HG02981 (cell line): ENCODE measurements at regions not wholly inside any gene's neighbourhood (a gene's known extent, or its start where the extent isn't known, plus 50 kb on each side); places are given as distances from the start of the nearest gene placed in this dataset.

Experiments used
- ATAC-seq: cut with Tn5 transposase; IDR thresholded peaks from one replicate; pipeline ENCODE4 v1.9.1; 2021; ENCODE audit warnings: mild to moderate bottlenecking, moderate library complexity; ENCODE audit not compliant: unreplicated experiment

DNA sequence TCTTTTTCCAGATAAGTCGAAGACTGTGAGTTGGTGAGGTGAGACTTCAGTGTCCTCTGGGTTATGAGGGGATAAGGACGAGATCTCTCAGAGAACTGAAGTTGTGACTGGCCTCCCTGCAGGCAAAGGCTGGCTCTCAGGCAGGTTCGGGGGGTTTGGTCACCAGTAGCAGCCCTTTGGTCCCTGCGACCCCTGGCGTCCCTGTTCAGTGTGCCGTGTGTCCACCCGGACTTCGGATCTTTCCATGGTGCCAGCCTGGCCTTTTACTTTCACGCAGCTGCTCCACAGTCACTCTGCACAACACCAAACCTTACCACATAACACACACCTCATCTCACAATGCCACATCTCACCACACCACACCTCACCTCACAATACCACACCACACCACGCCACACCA is 131.9 kb downstream of the ERMARD start:
- ATAC-seq, result no peak

DNA sequence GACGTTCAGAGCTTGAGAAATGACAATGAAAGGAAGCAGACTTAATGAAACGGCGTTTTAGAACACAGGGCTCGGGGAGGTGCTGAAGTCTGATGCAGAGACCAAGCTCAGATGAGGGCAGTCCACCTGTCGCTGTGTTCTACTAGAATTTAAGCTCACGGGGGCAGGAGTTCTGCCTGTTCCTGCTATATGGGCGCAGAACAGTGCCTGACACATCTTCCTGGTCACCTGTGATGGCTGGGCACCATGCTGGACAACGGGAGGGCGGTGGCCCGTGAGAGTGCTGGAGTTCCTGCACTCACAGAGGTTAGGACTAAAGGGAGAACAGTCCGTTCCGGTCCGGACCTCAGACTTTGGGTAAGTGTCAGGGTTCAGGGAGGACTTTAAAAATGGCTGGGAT is 130.6 kb downstream of the ERMARD start:
- no peak for ATAC-seq

DNA sequence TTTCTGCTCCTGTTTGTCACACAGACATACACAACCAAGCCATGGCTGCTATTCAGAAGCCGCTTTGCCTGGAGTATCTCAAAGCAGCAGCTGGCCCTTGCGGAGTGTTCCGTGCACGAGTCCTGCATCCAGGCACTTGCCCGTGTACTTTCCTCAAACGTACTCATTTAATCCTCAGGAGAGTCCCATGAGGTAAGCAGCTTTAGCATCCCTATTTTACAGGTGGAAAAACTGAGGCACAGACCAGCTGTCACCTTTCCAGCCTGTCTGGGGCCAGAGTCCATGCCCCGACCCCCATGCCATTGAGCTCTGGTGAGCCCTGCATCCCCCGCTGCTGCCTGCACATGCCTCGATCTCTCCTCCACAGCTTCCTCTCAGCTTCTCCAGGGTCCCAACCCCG is 130.0 kb downstream of the ERMARD start:
- no peak for ATAC-seq

DNA sequence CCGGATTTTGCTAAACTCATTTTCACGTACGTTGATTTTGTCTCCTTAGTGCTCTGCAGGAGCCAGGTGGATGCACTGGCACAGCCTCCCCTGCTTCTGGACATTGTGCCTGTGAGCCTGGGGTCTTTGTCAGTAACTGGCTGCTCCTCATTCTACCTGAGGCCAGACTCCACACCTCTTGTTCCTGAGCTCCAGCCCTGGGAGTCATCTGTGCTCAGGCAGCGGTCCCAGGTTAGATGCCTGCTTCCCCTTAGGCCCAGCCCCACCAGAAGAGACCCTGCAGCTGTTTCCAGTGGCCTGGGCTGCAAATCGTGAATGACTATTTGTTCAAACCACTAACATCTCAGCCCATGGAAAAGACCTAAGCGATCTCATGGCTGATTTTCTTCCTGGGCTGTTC is 129.1 kb downstream of the ERMARD start:
- no peak for ATAC-seq

DNA sequence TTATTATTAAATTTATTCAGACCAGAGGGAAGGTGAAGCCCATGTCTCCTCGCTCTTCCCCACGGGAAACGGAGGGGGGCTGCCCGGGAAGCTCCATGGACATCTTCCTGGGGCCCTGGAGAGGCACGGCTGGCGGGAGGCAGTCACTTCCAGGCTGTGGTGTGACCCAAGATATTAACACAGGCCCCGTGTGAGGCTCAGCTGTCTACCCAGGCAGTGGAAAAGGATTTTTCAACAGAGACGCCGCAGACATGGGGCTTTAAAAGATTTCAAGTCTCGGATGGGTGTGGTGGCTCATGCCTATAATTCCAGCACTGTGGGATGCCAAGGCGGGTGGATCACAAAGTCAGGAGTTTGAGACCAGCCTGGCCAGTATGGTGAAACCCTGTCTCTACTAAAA is 117.9 kb downstream of the ERMARD start:
- ATAC-seq, result no peak

DNA sequence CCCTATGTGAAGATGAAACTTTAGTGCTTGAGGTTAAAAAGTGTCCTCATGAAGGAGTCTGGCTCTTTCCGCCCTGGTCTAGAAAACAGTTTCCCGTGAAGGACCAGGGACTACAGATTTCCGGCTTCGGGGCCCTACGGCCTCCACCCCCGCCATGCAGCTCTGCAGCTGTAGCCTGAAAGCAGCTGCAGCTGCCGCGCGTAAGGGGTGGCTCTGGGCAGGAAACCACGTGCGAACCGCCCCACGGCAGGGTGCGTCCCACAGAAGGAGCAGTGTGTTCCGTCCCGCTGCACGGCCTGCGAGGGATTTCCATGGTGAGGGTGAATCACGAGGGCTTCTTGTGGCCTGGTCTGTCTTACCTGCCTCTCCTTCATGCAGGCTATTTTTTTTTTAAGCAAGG is 117.0 kb downstream of the ERMARD start:
- ATAC-seq, result no peak

DNA sequence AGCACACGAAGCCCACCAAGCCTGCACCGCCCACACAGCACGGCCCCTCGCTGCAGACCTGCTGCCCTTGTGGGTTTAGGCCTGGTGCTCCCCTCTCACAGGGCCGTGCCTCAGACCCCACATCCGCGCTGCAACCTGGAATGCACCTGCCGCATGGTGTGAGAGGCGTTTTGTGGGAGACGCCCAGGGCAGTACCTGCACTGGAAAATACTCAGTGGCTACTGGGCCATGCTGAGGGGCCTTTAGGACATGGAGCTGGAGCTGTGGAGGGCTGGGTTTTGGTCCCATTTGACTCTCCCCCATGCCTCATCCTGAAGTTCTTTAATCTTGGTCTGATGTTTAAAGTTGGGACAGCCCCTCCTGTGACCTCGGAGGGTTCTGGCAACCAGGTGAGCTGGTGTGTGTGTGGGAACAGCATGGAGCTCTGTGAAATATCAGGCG is 116.3 kb downstream of the ERMARD start:
- ATAC-seq, result no peak

DNA sequence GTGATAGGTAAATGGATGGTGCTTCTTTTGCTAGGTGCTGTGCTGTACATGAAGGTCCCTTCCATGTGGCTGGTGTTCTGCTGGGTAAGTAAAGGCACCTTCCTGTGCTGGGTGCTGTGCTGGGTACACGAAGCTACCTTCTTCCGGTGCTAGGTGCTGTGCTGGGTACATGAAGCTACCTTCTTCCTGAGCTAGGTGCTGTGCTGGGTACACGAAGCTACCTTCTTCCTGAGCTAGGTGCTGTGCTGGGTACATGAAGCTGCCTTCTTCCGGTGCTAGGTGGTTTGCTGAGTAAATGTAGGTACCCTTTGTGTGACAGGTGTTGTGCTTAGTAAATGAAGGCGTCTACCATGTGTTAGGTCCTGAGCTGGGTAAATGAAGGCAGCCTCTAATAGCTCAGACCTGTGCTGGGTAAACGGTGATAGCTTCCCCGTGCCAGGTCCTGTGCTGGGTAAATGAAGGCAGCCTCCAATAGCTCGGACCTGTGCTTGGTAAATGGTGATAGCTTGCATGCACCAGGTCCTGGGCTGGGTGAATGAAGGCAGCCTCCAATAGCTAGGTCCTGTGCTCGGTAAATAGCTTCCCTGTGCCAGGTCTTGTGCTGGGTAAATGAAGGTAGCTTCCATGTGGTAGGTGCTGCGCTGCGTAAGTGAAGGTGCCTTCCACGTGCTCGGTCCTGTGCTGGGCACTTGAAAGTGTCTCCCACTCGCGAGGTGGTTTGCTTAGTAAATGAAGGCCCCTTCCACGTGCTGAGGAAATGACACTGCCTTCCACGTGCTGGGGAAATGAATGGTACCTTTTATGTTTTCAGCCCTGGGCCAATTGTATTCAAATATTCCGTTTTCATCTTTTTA is 115.5 kb downstream of the ERMARD start:
- no peak for ATAC-seq

DNA sequence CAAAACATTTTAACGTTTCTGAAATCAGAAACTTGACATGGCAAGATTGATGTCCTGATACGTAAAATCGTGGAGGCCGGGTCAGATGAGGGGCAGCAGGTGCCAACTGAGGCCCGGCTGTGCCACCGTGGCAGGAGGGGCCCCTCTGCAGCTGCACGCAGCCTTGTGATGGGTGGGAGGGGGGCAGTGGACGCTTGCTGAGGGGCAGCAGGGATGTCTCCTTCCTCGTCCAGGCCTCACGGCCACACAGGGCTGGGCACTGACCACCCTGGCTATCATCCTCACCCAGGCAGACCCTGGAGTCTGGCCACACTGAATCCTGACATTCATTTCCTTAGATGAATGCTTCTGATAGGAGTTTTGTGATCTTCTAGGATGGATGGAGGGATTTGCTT is 114.7 kb downstream of the ERMARD start:
- no peak for ATAC-seq

DNA sequence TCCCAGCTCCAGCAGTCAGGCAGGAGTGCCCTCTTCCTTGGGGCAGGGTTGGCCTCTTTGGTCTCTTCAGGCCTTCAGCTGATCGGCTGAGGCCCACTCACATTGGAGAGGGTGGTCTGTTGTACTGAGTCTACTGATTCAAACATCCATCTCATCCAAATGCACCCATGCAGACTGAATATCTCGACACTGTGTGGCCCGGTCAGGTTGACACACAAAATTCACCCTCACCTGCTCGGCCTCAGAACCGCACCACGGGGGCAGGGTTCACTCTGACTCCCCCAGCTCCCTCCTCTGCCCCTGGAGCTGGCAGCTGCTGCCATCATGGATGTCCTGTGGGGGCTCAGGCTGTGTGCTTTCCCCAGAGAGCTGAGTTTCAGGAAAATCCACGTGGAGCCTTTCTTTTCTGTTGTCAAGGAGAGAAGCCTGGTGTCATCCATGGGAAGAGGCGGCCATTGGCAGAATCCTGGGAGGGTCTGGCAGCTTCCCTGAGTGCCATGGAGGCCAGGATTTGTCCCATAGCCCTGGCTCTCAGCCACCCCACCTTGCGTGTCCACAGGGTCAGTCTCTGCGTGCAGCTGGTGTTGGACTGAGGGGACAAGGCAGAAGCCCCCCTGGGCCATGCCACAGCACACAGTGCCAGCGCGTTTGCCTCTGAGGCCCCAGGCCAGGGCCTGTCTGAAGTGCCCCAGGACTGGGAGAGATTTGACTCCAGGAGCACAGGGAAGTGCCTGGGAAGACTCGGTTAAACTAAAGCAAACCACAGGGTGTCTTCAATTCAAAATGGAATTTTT is 114.1 kb downstream of the ERMARD start:
- no peak for ATAC-seq

DNA sequence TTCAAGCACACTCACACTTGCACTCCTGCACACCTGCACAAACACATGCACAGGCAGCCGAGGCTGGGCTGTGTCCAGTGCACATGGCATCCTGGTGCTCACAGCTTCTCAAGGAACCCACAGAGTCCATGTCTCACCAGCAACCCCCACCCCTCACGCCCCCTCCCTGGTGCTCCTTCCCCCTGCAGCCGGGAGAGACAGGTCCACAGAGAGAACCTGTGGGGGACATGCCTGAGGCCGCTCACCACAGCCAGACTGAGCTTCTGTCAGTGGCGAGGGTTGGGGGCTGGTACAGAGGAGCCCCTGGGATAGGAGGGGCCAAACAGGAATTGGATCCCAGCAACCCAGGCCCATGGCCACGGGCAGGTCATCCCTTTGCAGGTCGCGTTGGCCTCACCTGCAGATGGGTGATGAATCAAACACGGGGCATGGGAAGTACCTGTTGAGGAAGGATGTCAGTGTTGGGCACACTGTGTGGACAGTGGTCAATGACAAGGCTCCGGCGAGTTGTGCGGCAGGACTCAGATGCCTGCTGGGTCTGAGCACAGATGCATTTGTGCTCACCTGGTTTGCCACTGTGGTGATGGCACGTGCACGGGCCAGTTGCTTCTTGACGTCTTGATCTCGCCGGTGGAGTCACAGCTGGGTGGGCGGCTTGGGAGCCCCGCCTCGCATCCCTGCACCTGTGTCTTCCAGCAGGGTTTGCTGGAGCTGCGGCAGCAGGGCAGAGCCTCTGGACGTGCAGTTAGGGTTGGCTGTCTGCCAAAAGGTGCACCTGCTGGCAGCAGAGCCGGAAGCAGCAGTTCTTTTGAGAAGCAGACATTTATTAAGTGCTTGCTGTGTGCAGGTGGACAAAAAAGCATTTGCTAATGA is 113.0 kb downstream of the ERMARD start:
- no peak for ATAC-seq

DNA sequence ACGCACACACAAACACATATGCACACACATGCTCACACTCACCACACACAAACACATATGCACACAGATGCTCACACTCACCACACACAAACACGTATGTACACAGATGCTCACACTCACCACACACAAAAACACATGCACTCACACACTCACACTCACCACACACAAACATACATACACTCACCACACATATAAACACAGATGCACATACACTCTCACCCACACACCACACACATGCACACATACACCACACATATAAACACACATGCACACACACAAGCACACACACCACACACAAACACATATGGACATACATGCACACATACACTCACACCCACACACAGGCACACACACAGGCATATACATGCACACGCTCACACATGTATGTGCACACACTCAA is 112.3 kb downstream of the ERMARD start:
- ATAC-seq, result no peak

DNA sequence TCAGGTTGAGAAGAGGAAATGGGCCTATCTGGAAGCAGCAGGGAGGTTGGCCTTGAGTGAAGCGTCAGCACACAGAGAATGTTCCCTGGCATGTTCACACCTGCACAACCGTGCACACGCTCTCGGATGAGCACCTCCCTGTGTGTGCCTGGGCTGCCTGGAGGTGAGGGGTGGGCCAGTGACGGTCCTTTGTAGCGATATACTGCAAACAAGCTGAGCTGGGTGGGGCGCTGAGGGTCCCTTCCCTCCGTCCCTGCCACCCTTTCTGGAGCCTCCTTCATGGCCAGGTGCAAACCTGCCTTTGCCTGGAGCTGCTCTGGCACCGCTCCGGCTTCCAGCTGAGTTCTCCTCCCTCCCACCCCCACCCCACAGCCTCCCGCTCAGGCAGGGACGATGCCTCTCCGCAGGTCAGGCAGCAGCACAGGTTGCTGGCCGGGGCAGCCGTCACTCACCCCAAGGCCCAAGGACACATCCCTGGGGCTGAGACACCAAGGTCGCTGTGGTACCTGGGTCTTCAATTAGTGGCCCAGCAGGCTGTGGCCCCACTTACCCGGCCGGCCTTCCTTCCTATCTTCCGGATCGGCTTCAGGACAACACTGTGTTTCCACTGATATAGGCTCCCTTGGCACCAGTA is 111.6 kb downstream of the ERMARD start:
- no peak for ATAC-seq

DNA sequence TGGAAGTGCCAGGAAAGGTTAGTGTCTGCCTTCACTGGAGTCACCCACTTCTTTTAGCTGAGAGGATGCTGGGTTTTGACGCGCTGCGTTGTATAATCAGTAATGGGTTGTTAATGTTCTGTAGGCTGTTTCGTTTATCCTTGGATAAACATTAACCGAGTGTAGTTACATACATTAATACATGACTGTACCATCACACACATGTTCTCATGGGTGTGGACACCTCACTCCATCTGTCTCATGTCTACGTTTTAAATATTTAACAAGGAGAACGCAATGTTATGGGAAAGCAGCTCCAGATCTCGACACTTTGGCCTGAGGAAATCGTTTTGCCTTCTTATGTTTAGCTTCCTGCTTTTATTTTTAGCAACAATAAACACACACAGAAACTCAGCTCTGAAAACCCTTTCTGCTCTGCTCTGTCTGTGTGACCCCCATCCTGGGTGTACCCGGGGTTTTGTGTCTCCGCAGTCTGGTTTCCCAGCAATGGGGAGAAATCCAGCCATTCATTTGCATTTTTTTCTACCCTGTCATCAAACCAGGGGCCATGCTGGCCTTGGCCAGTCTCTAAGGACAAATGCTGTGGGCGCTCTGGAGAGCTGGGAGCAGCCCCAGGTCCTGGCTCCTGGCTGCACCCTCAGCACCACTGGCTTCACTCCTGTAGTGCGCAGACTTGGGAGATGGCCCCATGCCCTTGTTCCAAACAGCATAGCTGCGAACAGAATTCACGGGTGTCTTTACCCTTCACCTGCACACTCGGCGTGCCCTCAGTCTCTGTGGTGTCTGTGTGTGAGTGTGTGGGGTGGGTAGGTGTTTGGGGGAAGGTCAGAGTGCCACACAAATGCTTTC is 110.8 kb downstream of the ERMARD start:
- ATAC-seq, result no peak

DNA sequence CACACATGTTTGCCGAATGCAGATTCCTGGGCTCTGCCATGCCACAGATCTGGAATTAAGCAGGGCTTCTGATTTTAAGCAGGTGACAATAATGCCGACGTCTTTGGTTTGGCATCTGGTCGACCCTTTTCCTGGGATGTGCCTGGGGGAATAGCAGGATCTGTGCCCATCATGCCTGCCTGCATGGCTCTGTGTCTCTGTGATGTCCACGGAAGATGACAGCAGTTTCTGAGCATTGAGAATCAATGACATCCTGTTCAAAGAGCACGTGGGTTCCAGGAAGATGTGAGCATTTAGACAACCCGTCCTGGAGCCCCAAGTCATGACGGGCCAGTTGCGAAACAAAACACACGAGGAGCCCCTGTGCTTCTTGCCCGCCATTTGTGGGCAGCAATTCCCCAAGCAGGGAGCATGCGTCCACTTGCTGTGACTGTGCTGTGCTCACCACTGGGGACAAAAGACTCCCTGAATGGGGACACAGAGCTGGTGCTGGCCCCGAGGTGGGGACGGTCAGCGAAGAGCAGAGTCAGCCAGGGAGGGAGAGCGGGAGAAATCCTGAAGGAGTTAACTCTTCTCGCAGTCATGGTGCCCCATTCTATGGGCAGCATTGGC is 110.1 kb downstream of the ERMARD start:
- ATAC-seq, result no peak

DNA sequence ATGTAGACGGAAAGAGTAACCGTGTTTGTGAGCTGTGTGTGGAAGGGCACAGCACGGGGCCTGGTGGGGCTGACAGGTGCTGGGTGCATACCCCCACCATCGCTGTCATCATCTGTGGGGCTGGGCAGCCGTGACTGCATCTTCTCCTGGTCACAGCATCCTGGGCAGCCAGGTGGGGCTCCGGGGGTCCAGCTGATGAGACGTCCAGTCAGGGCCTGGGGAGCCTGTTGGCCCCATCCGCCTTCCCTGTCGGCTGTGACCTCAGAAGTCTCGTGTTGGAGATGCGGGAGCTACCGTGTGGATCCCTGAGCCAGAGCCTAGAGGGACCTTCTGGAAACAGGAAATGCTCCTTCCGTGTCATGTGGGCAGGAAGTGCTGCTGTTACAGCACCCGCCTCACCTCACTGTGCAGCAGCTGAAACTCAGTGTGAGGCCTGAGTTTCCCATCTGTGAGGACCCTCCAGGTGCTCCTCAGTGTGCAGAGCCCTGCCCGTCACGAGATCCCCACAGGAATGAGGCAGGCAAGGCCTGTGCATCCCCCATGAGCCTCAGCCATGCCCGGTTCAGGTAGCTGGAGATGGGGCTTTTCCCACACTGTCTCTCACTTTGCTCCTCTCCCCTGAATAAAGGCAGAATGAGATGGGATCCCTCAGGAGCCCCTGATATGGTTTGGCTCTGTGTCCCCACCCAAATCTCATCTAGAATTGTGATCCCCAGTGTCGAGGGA is 108.7 kb downstream of the ERMARD start:
- no peak for ATAC-seq

DNA sequence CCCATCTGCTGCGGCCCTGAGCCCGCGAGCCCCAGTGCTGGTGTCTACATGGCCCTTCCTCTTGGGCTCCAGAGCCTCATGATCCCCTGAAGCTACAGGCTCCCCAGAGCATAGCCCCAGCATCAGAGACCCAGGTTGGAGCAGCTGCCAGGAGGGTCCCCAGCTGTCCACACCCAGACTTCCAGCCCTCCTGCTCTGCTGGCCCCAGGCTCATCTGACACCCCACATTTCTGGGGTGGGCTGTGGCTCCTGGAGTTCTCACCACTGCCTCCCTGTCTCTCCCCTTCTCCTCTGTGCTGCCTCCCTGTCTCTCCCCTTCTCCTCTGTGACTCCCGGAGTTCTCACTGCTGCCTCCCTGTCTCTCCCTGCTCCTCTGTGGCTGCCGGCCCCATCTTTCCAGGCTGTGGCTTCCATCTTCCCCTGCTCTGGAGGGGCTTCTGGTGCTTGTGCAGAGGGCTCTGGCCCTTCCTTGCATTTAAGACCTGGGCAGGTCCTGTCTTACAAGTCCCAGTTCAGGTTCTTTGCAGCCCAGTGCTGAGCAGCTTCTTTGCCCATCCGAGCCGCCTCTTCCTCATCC is 108.1 kb downstream of the ERMARD start:
- no peak for ATAC-seq

DNA sequence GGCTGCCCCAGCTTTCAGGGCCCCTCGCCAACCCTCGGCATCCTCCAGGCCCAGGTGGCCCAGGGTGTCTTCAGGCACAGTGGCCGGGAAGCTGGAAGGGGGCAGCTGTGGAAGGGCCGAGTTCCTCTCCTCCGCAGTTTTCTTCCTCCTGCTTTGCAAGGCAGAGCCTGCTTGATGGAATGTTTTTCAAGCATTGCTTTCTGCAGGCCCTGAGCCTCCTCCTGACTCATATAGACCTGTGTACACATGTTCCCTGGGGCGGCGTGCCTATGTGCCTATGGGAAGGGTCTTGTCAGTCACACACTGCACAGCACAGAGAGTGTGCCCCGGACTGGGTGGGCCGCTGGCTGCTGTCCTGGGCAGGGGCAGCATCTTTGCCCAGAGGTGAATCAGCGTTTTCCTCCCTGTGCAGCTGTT is 107.5 kb downstream of the ERMARD start:
- no peak for ATAC-seq
